IMR-90 (cell line): ENCODE measurements at regions not wholly inside any gene's neighbourhood (a gene's known extent, or its start where the extent isn't known, plus 50 kb on each side); places are given as distances from the start of the nearest gene placed in this dataset.

Source experiments
- ATAC-seq: fragments of 200-7000 bp; cut with Tn5 transposase; 2 replicates; pipeline ENCODE4 v1.9.1; 2020; ENCODE audit warnings: low read depth, mild to moderate bottlenecking, moderate library complexity
- BruUV-seq: library from RNA; stranded (reverse); fragments of 400-500 nt; replicated peaks from 2 replicates; lab custom pipeline; 2021; lab: Mats Ljungman, UMichigan
- CTCF ChIA-PET: fragments of 300-600 bp; formaldehyde crosslinking; extraction: SDS; loops from one replicate; lab custom pipeline; 2021; ENCODE audit warnings: antibody characterized with exemption; lab: Yijun Ruan, JAX
- POLR2A ChIA-PET: fragments of 300-600 bp; sonication (Branson Sonifier 250); formaldehyde crosslinking; loops from one replicate; lab custom pipeline; 2022; ENCODE audit warnings: antibody characterized with exemption; ENCODE audit not compliant: unreplicated experiment; lab: Charles Lee
- DNase-seq: peaks from one replicate; pipeline ENCODE4 v3.0.0; 2013
- H2AFZ ChIP-seq: replicated peaks from 2 replicates; pipeline ENCODE3; 2013; ENCODE audit warnings: low read length, mild to moderate bottlenecking; ENCODE audit not compliant: poor library complexity
- H2AK5ac ChIP-seq: 2 replicates; pipeline ENCODE4 v1.6.1; 2013; ENCODE audit warnings: low read depth, low read length, inconsistent platforms
- H2AK9ac ChIP-seq: replicated peaks from 2 replicates; pipeline ENCODE3; 2013; ENCODE audit warnings: mild to moderate bottlenecking, low read depth, low read length, moderate library complexity; ENCODE audit not compliant: poor library complexity
- H2BK120ac ChIP-seq: 2 replicates; pipeline ENCODE4 v1.6.1; 2013; ENCODE audit warnings: low read depth, low read length, inconsistent platforms
- H2BK15ac ChIP-seq: 3 replicates; pipeline ENCODE4 v1.6.1; 2013; ENCODE audit warnings: low read depth, low read length, inconsistent platforms
- H2BK20ac ChIP-seq: 2 replicates; pipeline ENCODE4 v1.6.1; 2013; ENCODE audit warnings: low read depth, mild to moderate bottlenecking, inconsistent platforms, low read length, moderate library complexity
- H2BK5ac ChIP-seq: 2 replicates; pipeline ENCODE4 v1.6.1; 2013; ENCODE audit warnings: mild to moderate bottlenecking, low read depth, low read length, inconsistent platforms; ENCODE audit not compliant: poor library complexity, severe bottlenecking
- H3K14ac ChIP-seq: replicated peaks from 2 replicates; pipeline ENCODE4 v1.6.1; 2013; ENCODE audit warnings: low read depth, low read length, inconsistent platforms
- H3K18ac ChIP-seq: 2 replicates; pipeline ENCODE4 v1.6.1; 2013; ENCODE audit warnings: low read depth, low read length, control low read depth
- H3K23ac ChIP-seq: 2 replicates; pipeline ENCODE4 v1.6.1; 2013; ENCODE audit warnings: low read depth, low read length, inconsistent platforms
- H3K27ac ChIP-seq: 2 replicates; pipeline ENCODE4 v1.5.1; 2013; ENCODE audit warnings: mild to moderate bottlenecking, control low read depth, low read length; ENCODE audit not compliant: insufficient read depth
- H3K27me3 ChIP-seq: 2 replicates; pipeline ENCODE4 v1.6.1; 2013; ENCODE audit warnings: low read length; ENCODE audit not compliant: control insufficient read depth, insufficient read depth
- H3K36me3 ChIP-seq: 2 replicates; pipeline ENCODE4 v1.6.1; 2013; ENCODE audit warnings: low read length, mixed read lengths; ENCODE audit not compliant: control insufficient read depth, insufficient read depth
- H3K4ac ChIP-seq: 2 replicates; pipeline ENCODE4 v1.6.1; 2013; ENCODE audit warnings: low read depth, low read length, inconsistent platforms
- H3K4me1 ChIP-seq: 2 replicates; pipeline ENCODE4 v1.6.1; 2013; ENCODE audit warnings: low read length, mixed read lengths; ENCODE audit not compliant: control insufficient read depth, insufficient read depth
- H3K4me2 ChIP-seq: 2 replicates; pipeline ENCODE4 v1.6.1; 2013; ENCODE audit warnings: low read depth, mild to moderate bottlenecking, control low read depth, low read length, moderate library complexity
- H3K4me3 ChIP-seq: 2 replicates; pipeline ENCODE4 v1.5.1; 2013; ENCODE audit warnings: low read depth, mild to moderate bottlenecking, control low read depth, low read length, moderate library complexity; ENCODE audit not compliant: insufficient read depth
- H3K56ac ChIP-seq: 2 replicates; pipeline ENCODE4 v1.6.1; 2013; ENCODE audit warnings: low read length, inconsistent platforms; ENCODE audit not compliant: insufficient read depth; ENCODE audit errors: extremely low read depth
- H3K79me1 ChIP-seq, 2 experiments: 2 replicates each; pipeline ENCODE4 v1.6.1; 2013; ENCODE audit warnings: low read length in 2 of 2, inconsistent platforms in 1 of 2, low read depth in 1 of 2
- H3K9ac ChIP-seq: 2 replicates; pipeline ENCODE4 v1.6.1; 2013; ENCODE audit warnings: low read depth, low read length, control low read depth
- H3K9me1 ChIP-seq: 2 replicates; pipeline ENCODE4 v1.6.1; 2013; ENCODE audit warnings: low read length, inconsistent platforms; ENCODE audit not compliant: insufficient read depth
- H3K9me3 ChIP-seq: 2 replicates; pipeline ENCODE4 v1.6.1; 2013; ENCODE audit warnings: low read length; ENCODE audit not compliant: control insufficient read depth, insufficient read depth
- H4K20me1 ChIP-seq: 2 replicates; pipeline ENCODE4 v1.6.1; 2013; ENCODE audit warnings: low read length, inconsistent platforms; ENCODE audit not compliant: insufficient read depth
- H4K5ac ChIP-seq: 2 replicates; pipeline ENCODE4 v1.6.1; 2013; ENCODE audit warnings: mild to moderate bottlenecking, low read depth, low read length, control low read depth
- H4K8ac ChIP-seq, 2 experiments: 2 replicates each; pipeline ENCODE4 v1.6.1; 2013; ENCODE audit warnings: low read depth in 2 of 2, low read length in 2 of 2, control low read depth in 1 of 2, inconsistent platforms in 1 of 2
- H4K91ac ChIP-seq: 2 replicates; pipeline ENCODE4 v1.6.1; 2013; ENCODE audit warnings: low read depth, low read length, inconsistent platforms; ENCODE audit not compliant: insufficient read depth
- BHLHE40 ChIP-seq: fragments of 150-350 bp; IDR thresholded peaks from 2 replicates; pipeline ENCODE4 v1.6.1; 2016; ENCODE audit warnings: mild to moderate bottlenecking, low read depth, low read length
- CEBPB ChIP-seq: IDR thresholded peaks from 2 replicates; pipeline ENCODE4 v1.6.1; 2012; ENCODE audit warnings: low read depth, low read length, improper control_type of control experiment
- CHD1 ChIP-seq: IDR thresholded peaks from 2 replicates; pipeline ENCODE4 v1.6.1; 2012; ENCODE audit warnings: low read depth, low read length, improper control_type of control experiment
- CTCF ChIP-seq: conservative IDR thresholded peaks from 2 replicates; pipeline ENCODE4 v1.5.1; 2012; ENCODE audit warnings: mild to moderate bottlenecking, low read depth, low read length, improper control_type of control experiment
- ELK1 ChIP-seq: fragments of 150-350 bp; IDR thresholded peaks from 2 replicates; pipeline ENCODE4 v1.6.1; 2016; ENCODE audit warnings: low read depth, mild to moderate bottlenecking, low read length, moderate library complexity, borderline replicate concordance
- FOS ChIP-seq: fragments of 150-350 bp; IDR thresholded peaks from 2 replicates; pipeline ENCODE4 v1.6.1; 2016; ENCODE audit warnings: low read depth, low read length
- MAFK ChIP-seq: IDR thresholded peaks from 2 replicates; pipeline ENCODE4 v1.6.1; 2012; ENCODE audit warnings: low read depth, low read length, improper control_type of control experiment
- MAZ ChIP-seq: IDR thresholded peaks from 2 replicates; pipeline ENCODE4 v1.6.1; 2012; ENCODE audit warnings: low read depth, mild to moderate bottlenecking, low read length, improper control_type of control experiment, moderate library complexity, borderline replicate concordance
- MXI1 ChIP-seq: IDR thresholded peaks from 2 replicates; pipeline ENCODE4 v1.6.1; 2012; ENCODE audit warnings: low read depth, mild to moderate bottlenecking, low read length, moderate library complexity, borderline replicate concordance
- NFE2L2 ChIP-seq: fragments of 150-350 bp; IDR thresholded peaks from 2 replicates; pipeline ENCODE4 v1.6.1; 2016; ENCODE audit warnings: low read depth, mild to moderate bottlenecking, low read length
- POLR2A ChIP-seq: IDR thresholded peaks from 2 replicates; pipeline ENCODE4 v1.6.1; 2012; ENCODE audit warnings: mild to moderate bottlenecking, low read depth, low read length
- RAD21 ChIP-seq: IDR thresholded peaks from 2 replicates; pipeline ENCODE4 v1.6.1; 2012; ENCODE audit warnings: low read length, improper control_type of control experiment
- RCOR1 ChIP-seq: IDR thresholded peaks from 2 replicates; pipeline ENCODE4 v1.6.1; 2012; ENCODE audit warnings: mild to moderate bottlenecking, low read length, improper control_type of control experiment; ENCODE audit not compliant: insufficient replicate concordance
- RFX5 ChIP-seq: IDR thresholded peaks from 2 replicates; pipeline ENCODE4 v1.8.0; 2012; ENCODE audit warnings: low read depth, mild to moderate bottlenecking, low read length, moderate library complexity
- SMC3 ChIP-seq: fragments of 150-350 bp; IDR thresholded peaks from 2 replicates; pipeline ENCODE4 v1.6.1; 2016; ENCODE audit warnings: low read depth, mild to moderate bottlenecking, antibody characterized with exemption, low read length, moderate library complexity
- USF2 ChIP-seq: fragments of 150-350 bp; IDR thresholded peaks from 2 replicates; pipeline ENCODE4 v1.6.1; 2017; ENCODE audit warnings: mild to moderate bottlenecking, antibody characterized with exemption, low read length, low read depth
- WGBS, 2 experiments: methylation state at CpG; one replicate each; pipeline versions ENCODE4 v1.1.5 to v1.1.7; 2013; ENCODE audit warnings: missing lambda C conversion rate in 2 of 2; ENCODE audit not compliant: insufficient read length in 1 of 2; ENCODE audit errors: extremely low coverage in 2 of 2; 5-methylcytosine and 5-hydroxymethylcytosine counted together
- dilution Hi-C: fragments of 300-500 bp; cut with HindIII; formaldehyde crosslinking; loops from one replicate; pipeline ENCODE4 v1.14.3; 2018; ENCODE audit warnings: low sequenced_read_pairs; ENCODE audit not compliant: unreplicated experiment
- in situ Hi-C: fragments of 300-500 bp; cut with MboI; formaldehyde crosslinking; loops from 3 replicates; pipeline ENCODE4 v1.14.3; 2019; ENCODE audit warnings: low sequenced_read_pairs, inconsistent platforms, mixed read lengths
- intact Hi-C: fragments of 100-400 bp; cut with micrococcal nuclease; formaldehyde crosslinking; loops from 2 replicates; pipeline ENCODE4 v1.10.0; 2022

- ChIA-PET CTCF (no interaction called here), POLR2A (no interaction called here)
- H3K9ac ChIP-seq = no peak overlapping the region
Observed at GRCh38 chr2:76310894-76311633, 600.3 kb upstream of the GCFC2 start.

More at GRCh38 chr2:76310894-76311633, 600.3 kb upstream of the GCFC2 start:
- H4K20me1 ChIP-seq = no peaks in the 10 kb centered on the region
- H2BK120ac ChIP-seq = no peak overlapping the region
- no peak overlapping the region for H3K4ac ChIP-seq
- no peak overlapping the region for H3K18ac ChIP-seq
- no peak overlapping the region for H3K4me3 ChIP-seq
- no peaks in the 10 kb centered on the region for H3K9me1 ChIP-seq
- WGBS, 2 experiments = no CpG with 5 or more reads among the region's 2 CpGs
- H2BK20ac ChIP-seq = no peak overlapping the region
- no peak overlapping the region for H3K27ac ChIP-seq
- H3K14ac ChIP-seq = no peak overlapping the region
- dilution Hi-C loops (no loop called here), intact Hi-C loops (no loop called here), in situ Hi-C loops (no loop called here)
- no peak for TF ChIP-seq POLR2A
- TF ChIP-seq USF2 = no peak
- TF ChIP-seq MAZ = no peak
- no peak for TF ChIP-seq SMC3
- no peak for TF ChIP-seq RFX5
- no peak for TF ChIP-seq ELK1
- no peak for TF ChIP-seq CTCF
- TF ChIP-seq RAD21 = no peak
- no peak for TF ChIP-seq MXI1
- TF ChIP-seq MAFK = no peak
- TF ChIP-seq BHLHE40 = no peak
- no peak for TF ChIP-seq CEBPB
- no peak for TF ChIP-seq RCOR1
- TF ChIP-seq NFE2L2 = no peak
- no peak for TF ChIP-seq CHD1
- TF ChIP-seq FOS = no peak
- no peak for ATAC-seq
- DNase-seq = no peak
- H2AK5ac ChIP-seq = no peak overlapping the region
- no peak overlapping the region for H2BK15ac ChIP-seq
- H2BK5ac ChIP-seq = no peak overlapping the region
- no peaks in the 10 kb centered on the region for H3K9me3 ChIP-seq
- no peaks in the 10 kb centered on the region for H3K4me1 ChIP-seq
- H2AK9ac ChIP-seq = no peak overlapping the region
- H3K4me2 ChIP-seq = no peak overlapping the region
- no peak overlapping the region for H4K8ac ChIP-seq
- BruUV-seq = no TSS peak
- H3K79me1 ChIP-seq = no peaks in the 10 kb centered on the region
- H2AFZ ChIP-seq = no peak overlapping the region
- H3K36me3 ChIP-seq = no peaks in the 10 kb centered on the region
- no peak overlapping the region for H3K23ac ChIP-seq
- H3K27me3 ChIP-seq = no peaks in the 10 kb centered on the region
- H4K5ac ChIP-seq = no peak overlapping the region
- H4K91ac ChIP-seq = no peak overlapping the region
- no peak overlapping the region for H3K56ac ChIP-seq
